Neural cell (in vitro differentiated cells): ENCODE measurements at regions not wholly inside any gene's neighbourhood (a gene's known extent, or its start where the extent isn't known, plus 50 kb on each side); places are given as distances from the start of the nearest gene placed in this dataset.

ENCODE experiments used
- CTCF ChIP-seq: fragments of 450-650 bp; IDR thresholded peaks from 2 replicates; pipeline ENCODE4 v1.5.1; 2014; ENCODE audit warnings: antibody characterized with exemption, mild to moderate bottlenecking, moderate library complexity; ENCODE audit not compliant: poor library complexity, severe bottlenecking
- EP300 ChIP-seq: fragments of 450-650 bp; conservative IDR thresholded peaks from 2 replicates; pipeline ENCODE4 v1.6.1; 2014; ENCODE audit warnings: antibody characterized with exemption, mild to moderate bottlenecking, moderate library complexity; ENCODE audit not compliant: poor library complexity, severe bottlenecking
- EZH2 ChIP-seq: fragments of 200-600, 300-800 bp; shearing (Covaris generic), sonication (generic); IDR thresholded peaks from 2 replicates; pipeline ENCODE4 v1.6.1; 2014; ENCODE audit warnings: antibody characterized with exemption, low read length, borderline replicate concordance, mild to moderate bottlenecking; ENCODE audit not compliant: insufficient read depth, poor library complexity, severe bottlenecking
- MXI1 ChIP-seq: fragments of 450-650 bp; conservative IDR thresholded peaks from 2 replicates; pipeline ENCODE4 v1.6.1; 2014; ENCODE audit warnings: antibody characterized with exemption, mild to moderate bottlenecking; ENCODE audit not compliant: poor library complexity, severe bottlenecking
- POLR2AphosphoS5 ChIP-seq: IDR thresholded peaks from 2 replicates; pipeline ENCODE4 v1.6.1; 2012
- RAD21 ChIP-seq: fragments of 450-650 bp; conservative IDR thresholded peaks from 2 replicates; pipeline ENCODE4 v1.6.1; 2014; ENCODE audit warnings: antibody characterized with exemption, mild to moderate bottlenecking, moderate library complexity
- SMC3 ChIP-seq: fragments of 450-650 bp; conservative IDR thresholded peaks from 2 replicates; pipeline ENCODE4 v1.6.1; 2014; ENCODE audit warnings: antibody characterized with exemption, mild to moderate bottlenecking, moderate library complexity; ENCODE audit not compliant: poor library complexity
- TAF1 ChIP-seq: IDR thresholded peaks from 2 replicates; pipeline ENCODE4 v1.6.1; 2012; ENCODE audit warnings: low read depth
- TF ChIP-seq, protein P1 (sequence below): IDR thresholded peaks from 2 replicates; pipeline ENCODE4 v1.6.1; 2012; ENCODE audit warnings: borderline replicate concordance

- TF ChIP-seq EZH2, result no peak
- no peak for TF ChIP-seq CTCF
- no peak for TF ChIP-seq POLR2AphosphoS5
- TF ChIP-seq, protein P1, sequence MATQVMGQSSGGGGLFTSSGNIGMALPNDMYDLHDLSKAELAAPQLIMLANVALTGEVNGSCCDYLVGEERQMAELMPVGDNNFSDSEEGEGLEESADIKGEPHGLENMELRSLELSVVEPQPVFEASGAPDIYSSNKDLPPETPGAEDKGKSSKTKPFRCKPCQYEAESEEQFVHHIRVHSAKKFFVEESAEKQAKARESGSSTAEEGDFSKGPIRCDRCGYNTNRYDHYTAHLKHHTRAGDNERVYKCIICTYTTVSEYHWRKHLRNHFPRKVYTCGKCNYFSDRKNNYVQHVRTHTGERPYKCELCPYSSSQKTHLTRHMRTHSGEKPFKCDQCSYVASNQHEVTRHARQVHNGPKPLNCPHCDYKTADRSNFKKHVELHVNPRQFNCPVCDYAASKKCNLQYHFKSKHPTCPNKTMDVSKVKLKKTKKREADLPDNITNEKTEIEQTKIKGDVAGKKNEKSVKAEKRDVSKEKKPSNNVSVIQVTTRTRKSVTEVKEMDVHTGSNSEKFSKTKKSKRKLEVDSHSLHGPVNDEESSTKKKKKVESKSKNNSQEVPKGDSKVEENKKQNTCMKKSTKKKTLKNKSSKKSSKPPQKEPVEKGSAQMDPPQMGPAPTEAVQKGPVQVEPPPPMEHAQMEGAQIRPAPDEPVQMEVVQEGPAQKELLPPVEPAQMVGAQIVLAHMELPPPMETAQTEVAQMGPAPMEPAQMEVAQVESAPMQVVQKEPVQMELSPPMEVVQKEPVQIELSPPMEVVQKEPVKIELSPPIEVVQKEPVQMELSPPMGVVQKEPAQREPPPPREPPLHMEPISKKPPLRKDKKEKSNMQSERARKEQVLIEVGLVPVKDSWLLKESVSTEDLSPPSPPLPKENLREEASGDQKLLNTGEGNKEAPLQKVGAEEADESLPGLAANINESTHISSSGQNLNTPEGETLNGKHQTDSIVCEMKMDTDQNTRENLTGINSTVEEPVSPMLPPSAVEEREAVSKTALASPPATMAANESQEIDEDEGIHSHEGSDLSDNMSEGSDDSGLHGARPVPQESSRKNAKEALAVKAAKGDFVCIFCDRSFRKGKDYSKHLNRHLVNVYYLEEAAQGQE, result no peak
- TF ChIP-seq TAF1, result no peak
- TF ChIP-seq EP300, result no peak
- no peak for TF ChIP-seq SMC3
- TF ChIP-seq RAD21, result no peak
- TF ChIP-seq MXI1, result no peak
These were observed 81.9 kb upstream of the ZPBP start for GRCh38 chr7:50174948-50175347.
